ENCODE measurements at regions not wholly inside any gene's neighbourhood (a gene's known extent, or its start where the extent isn't known, plus 50 kb on each side); places are given as distances from the start of the nearest gene placed in this dataset.

DNA sequence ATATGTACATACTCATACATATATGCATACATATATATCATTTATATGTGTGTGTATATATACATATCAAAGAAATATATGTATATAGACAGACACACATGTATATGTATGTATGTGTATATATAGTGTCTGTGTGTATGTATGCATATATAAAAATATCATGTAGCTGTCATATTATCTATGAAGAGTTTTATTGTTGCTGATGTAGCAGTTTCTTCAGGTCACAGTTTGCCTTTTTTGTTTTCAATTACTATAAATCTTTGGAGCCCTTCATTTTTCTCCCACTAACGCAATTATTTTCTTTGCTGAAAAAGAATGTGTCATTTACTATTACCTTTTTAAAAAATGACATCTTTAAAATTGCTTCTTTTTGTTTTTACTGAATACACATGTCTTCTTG, 904.5 kb downstream of the PLA2G4A start:
- no peaks in the 10 kb centered on the region for H3K36me3 ChIP-seq (ENCODE audit: low read depth)
- H3K4me1 ChIP-seq (replicated peaks; ENCODE audit: insufficient read depth) = no peaks in the 10 kb centered on the region
- H3K9me2 ChIP-seq (ENCODE audit: insufficient read depth) = no peaks in the 10 kb centered on the region
- H3K9me3 ChIP-seq (ENCODE audit: insufficient read depth, low read depth) = no peaks in the 10 kb centered on the region
- BruUV-seq (replicated peaks) = no TSS peak
- H3K27me3 ChIP-seq (ENCODE audit: insufficient read depth, low read depth) = no peaks in the 10 kb centered on the region
- no peak overlapping the region for H3K27ac ChIP-seq
- CTCF ChIA-PET = no interaction called here
- H3K4me3 ChIP-seq = no peak overlapping the region
- no peak overlapping the region for H2AFZ ChIP-seq
- H3F3A ChIP-seq (ENCODE audit: insufficient read depth, low read depth) = no peaks in the 10 kb centered on the region
- H3K4me2 ChIP-seq = no peak overlapping the region
- no peaks in the 10 kb centered on the region for H4K20me1 ChIP-seq (ENCODE audit: insufficient read depth)
- intact Hi-C loops (cut with micrococcal nuclease; ENCODE audit: unreplicated experiment) = no loop called here
- no peaks in the 10 kb centered on the region for H3K79me2 ChIP-seq (ENCODE audit: low read depth)
- POLR2A ChIA-PET (ENCODE audit: unreplicated experiment) = no interaction called here
- TF ChIP-seq, protein P1, sequence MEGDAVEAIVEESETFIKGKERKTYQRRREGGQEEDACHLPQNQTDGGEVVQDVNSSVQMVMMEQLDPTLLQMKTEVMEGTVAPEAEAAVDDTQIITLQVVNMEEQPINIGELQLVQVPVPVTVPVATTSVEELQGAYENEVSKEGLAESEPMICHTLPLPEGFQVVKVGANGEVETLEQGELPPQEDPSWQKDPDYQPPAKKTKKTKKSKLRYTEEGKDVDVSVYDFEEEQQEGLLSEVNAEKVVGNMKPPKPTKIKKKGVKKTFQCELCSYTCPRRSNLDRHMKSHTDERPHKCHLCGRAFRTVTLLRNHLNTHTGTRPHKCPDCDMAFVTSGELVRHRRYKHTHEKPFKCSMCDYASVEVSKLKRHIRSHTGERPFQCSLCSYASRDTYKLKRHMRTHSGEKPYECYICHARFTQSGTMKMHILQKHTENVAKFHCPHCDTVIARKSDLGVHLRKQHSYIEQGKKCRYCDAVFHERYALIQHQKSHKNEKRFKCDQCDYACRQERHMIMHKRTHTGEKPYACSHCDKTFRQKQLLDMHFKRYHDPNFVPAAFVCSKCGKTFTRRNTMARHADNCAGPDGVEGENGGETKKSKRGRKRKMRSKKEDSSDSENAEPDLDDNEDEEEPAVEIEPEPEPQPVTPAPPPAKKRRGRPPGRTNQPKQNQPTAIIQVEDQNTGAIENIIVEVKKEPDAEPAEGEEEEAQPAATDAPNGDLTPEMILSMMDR (conservative IDR thresholded peaks at IDR 0.05) = no peak
- no peak for TF ChIP-seq EZH2 (IDR thresholded peaks at IDR 0.05; ENCODE audit: low read depth)
- no peak for DNase-seq

DNA sequence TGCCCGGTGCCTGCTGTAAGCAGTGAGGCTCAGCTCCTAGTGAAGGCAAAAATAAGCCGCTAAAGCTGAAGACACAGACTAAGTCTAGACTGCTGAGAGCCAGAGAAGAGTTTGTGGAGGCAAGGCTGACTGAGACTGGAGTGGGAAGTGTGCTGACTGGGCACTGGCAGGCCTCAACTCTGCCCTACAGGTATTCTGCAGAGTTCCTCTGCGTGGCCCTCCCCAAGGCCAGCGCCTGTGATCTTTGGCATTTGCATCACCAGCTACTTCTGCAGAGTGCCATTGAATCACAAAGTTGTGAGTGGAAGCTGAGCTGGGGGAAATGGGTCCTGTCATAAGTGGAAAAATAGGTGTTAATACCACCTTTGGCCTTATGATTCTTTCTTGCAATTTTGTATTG, 905.7 kb downstream of the PLA2G4A start:
- Histone ChIP-seq H3K27me3 (ENCODE audit: insufficient read depth, low read depth) (no peaks in the 10 kb centered on the region), H3K4me1 (replicated peaks; ENCODE audit: insufficient read depth) (no peaks in the 10 kb centered on the region), H3K9me3 (ENCODE audit: insufficient read depth, low read depth) (no peaks in the 10 kb centered on the region), H3K36me3 (ENCODE audit: low read depth) (no peaks in the 10 kb centered on the region), H3K9me2 (ENCODE audit: insufficient read depth) (no peaks in the 10 kb centered on the region), H3F3A (ENCODE audit: insufficient read depth, low read depth) (no peaks in the 10 kb centered on the region), H2AFZ (no peak overlapping the region), H3K4me2 (no peak overlapping the region), H4K20me1 (ENCODE audit: insufficient read depth) (no peaks in the 10 kb centered on the region), H3K79me2 (ENCODE audit: low read depth) (no peaks in the 10 kb centered on the region), H3K4me3 (no peak overlapping the region), H3K27ac (no peak overlapping the region)
- BruUV-seq (replicated peaks) = no TSS peak
- no peak for TF ChIP-seq EZH2 (IDR thresholded peaks at IDR 0.05; ENCODE audit: low read depth)
- TF ChIP-seq, protein P1 (conservative IDR thresholded peaks at IDR 0.05) = no peak
- POLR2A ChIA-PET (ENCODE audit: unreplicated experiment) = no interaction called here
- DNase-seq = no peak
- CTCF ChIA-PET = no interaction called here
- intact Hi-C loops (cut with micrococcal nuclease; ENCODE audit: unreplicated experiment) = no loop called here

DNA sequence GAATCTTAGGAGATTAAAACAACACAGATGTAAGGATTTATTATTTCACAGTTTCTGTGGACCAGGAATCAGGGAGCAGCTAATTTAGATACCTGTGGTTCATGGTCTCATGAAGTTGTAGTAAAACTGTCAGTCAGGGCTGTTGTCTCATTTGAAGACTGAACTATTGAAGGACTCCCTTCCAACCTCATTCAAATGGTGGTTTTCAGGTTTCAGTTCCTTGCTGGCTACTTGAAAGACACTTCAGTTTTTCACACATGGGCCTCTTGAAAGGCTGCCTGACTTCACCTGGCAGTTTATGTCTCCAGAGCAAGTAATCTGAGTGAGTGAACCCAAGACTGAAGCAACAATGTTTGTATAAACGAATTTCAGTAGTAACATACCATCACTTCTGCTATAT, 915.9 kb downstream of the PLA2G4A start:
- no peaks in the 10 kb centered on the region for H3K9me2 ChIP-seq (ENCODE audit: insufficient read depth)
- H3F3A ChIP-seq (ENCODE audit: insufficient read depth, low read depth) = no peaks in the 10 kb centered on the region
- H3K9me3 ChIP-seq (ENCODE audit: insufficient read depth, low read depth) = no peaks in the 10 kb centered on the region
- no peaks in the 10 kb centered on the region for H4K20me1 ChIP-seq (ENCODE audit: insufficient read depth)
- ChIA-PET POLR2A (ENCODE audit: unreplicated experiment) (no interaction called here), CTCF (no interaction called here)
- TF ChIP-seq, protein P1 (conservative IDR thresholded peaks at IDR 0.05) = no peak
- TF ChIP-seq EZH2 (IDR thresholded peaks at IDR 0.05; ENCODE audit: low read depth) = no peak
- H3K79me2 ChIP-seq (ENCODE audit: low read depth) = no peaks in the 10 kb centered on the region
- no peaks in the 10 kb centered on the region for H3K36me3 ChIP-seq (ENCODE audit: low read depth)
- H3K27me3 ChIP-seq (ENCODE audit: insufficient read depth, low read depth) = no peaks in the 10 kb centered on the region
- H3K4me1 ChIP-seq (replicated peaks; ENCODE audit: insufficient read depth) = no peaks in the 10 kb centered on the region
- H3K4me3 ChIP-seq = no peak overlapping the region
- intact Hi-C loops (cut with micrococcal nuclease; ENCODE audit: unreplicated experiment) = no loop called here
- no peak overlapping the region for H2AFZ ChIP-seq
- BruUV-seq (replicated peaks) = no TSS peak
- no peak for DNase-seq
- H3K4me2 ChIP-seq = no peak overlapping the region
- H3K27ac ChIP-seq = no peak overlapping the region

All from PC-9 (cell line).